CD14-positive monocyte (primary cell): ENCODE measurements at regions not wholly inside any gene's neighbourhood (a gene's known extent, or its start where the extent isn't known, plus 50 kb on each side); places are given as distances from the start of the nearest gene placed in this dataset.

Source experiments
- DNase-seq, 3 donors: peaks; one replicate each; pipeline ENCODE4 v3.0.0-alpha.2; 2011 to 2022
- H2AFZ ChIP-seq: 2 replicates; pipeline ENCODE4 v1.6.0; 2012; ENCODE audit warnings: mild to moderate bottlenecking, low read depth, low read length, inconsistent platforms; ENCODE audit not compliant: insufficient read depth, poor library complexity, severe bottlenecking
- H3K27ac ChIP-seq, 2 donors: 1 replicate in 1 of 2; 2 replicates in 1 of 2; pipeline ENCODE4 v1.5.1; 2012 to 2013; ENCODE audit warnings: low read length in 2 of 2, control low read depth in 1 of 2, inconsistent platforms in 1 of 2, low read depth in 1 of 2, mild to moderate bottlenecking in 1 of 2
- H3K27me3 ChIP-seq, 2 donors: one replicate each; pipeline versions ENCODE4 v1.6.0 to v1.6.1; 2011 to 2013; ENCODE audit warnings: low read length in 2 of 2; ENCODE audit not compliant: control insufficient read depth in 2 of 2, insufficient read depth in 2 of 2
- H3K36me3 ChIP-seq, 2 donors: replicated peaks in 1 of 2; 1 replicate in 1 of 2; 2 replicates in 1 of 2; pipeline versions ENCODE4 v1.5.1 to v1.6.1; 2012 to 2013; ENCODE audit warnings: low read length in 2 of 2, control low read depth in 1 of 2, inconsistent platforms in 1 of 2, mild to moderate bottlenecking in 1 of 2; ENCODE audit not compliant: insufficient read depth in 2 of 2, control insufficient read depth in 1 of 2
- H3K4me1 ChIP-seq, 2 donors: 1 replicate in 1 of 2; 2 replicates in 1 of 2; pipeline versions ENCODE4 v1.5.1 to v1.6.1; 2012 to 2013; ENCODE audit warnings: low read length in 2 of 2, control low read depth in 1 of 2, inconsistent platforms in 1 of 2, mild to moderate bottlenecking in 1 of 2, moderate library complexity in 1 of 2; ENCODE audit not compliant: insufficient read depth in 2 of 2, control insufficient read depth in 1 of 2
- H3K4me2 ChIP-seq: replicated peaks from 2 replicates; pipeline ENCODE3; 2012; ENCODE audit warnings: low read length, moderate library complexity, mild to moderate bottlenecking; ENCODE audit not compliant: poor library complexity, severe bottlenecking; ENCODE audit errors: extremely low read depth
- H3K4me3 ChIP-seq, 3 experiments: fragments of 200-600 bp in 1 of 3; sonication (generic) in 1 of 3; replicated peaks in 1 of 3; 1 replicate in 2 of 3; 2 replicates in 1 of 3; pipeline ENCODE4 v1.5.1; 2011 to 2013; ENCODE audit warnings: low read length in 3 of 3, mild to moderate bottlenecking in 3 of 3, control low read depth in 2 of 3, low read depth in 2 of 3, inconsistent platforms in 1 of 3, moderate library complexity in 1 of 3
- H3K79me2 ChIP-seq: 2 replicates; pipeline ENCODE4 v1.6.0; 2012; ENCODE audit warnings: mild to moderate bottlenecking, control low read depth, inconsistent platforms, low read length, moderate library complexity; ENCODE audit not compliant: insufficient read depth
- H3K9ac ChIP-seq: 2 replicates; pipeline ENCODE4 v1.6.0; 2017; ENCODE audit warnings: low read length, mild to moderate bottlenecking; ENCODE audit not compliant: insufficient read depth, poor library complexity, severe bottlenecking
- H3K9me3 ChIP-seq, 2 donors: replicated peaks in 1 of 2; 1 replicate in 1 of 2; 2 replicates in 1 of 2; pipeline versions ENCODE4 v1.5.1 to v1.6.1; 2012 to 2013; ENCODE audit warnings: low read length in 2 of 2, control low read depth in 1 of 2; ENCODE audit not compliant: control insufficient read depth in 1 of 2, insufficient read depth in 1 of 2
- H4K20me1 ChIP-seq: 2 replicates; pipeline ENCODE4 v1.6.0; 2012; ENCODE audit warnings: mild to moderate bottlenecking, low read length, control low read depth, moderate library complexity; ENCODE audit not compliant: insufficient read depth
- H3K27ac Mint-ChIP-seq, 7 donors: one replicate each; pipeline ENCODE4 v1.8.0; 2020; ENCODE audit warnings: mild to moderate bottlenecking in 7 of 7, mixed read lengths in 7 of 7, moderate library complexity in 6 of 7, inconsistent platforms in 2 of 7
- H3K27me3 Mint-ChIP-seq, 3 donors: one replicate each; pipeline ENCODE4 v1.8.0; 2021 to 2022; ENCODE audit warnings: low read depth in 3 of 3, mild to moderate bottlenecking in 3 of 3, mixed read lengths in 3 of 3, moderate library complexity in 3 of 3, inconsistent platforms in 1 of 3
- H3K36me3 Mint-ChIP-seq, 2 donors: one replicate each; pipeline ENCODE4 v1.8.0; 2020; ENCODE audit warnings: mixed read lengths in 2 of 2, inconsistent platforms in 1 of 2, mild to moderate bottlenecking in 1 of 2
- H3K4me1 Mint-ChIP-seq: one replicate; pipeline ENCODE4 v1.8.0; 2020; ENCODE audit warnings: mild to moderate bottlenecking, mixed read lengths
- H3K4me3 Mint-ChIP-seq, 2 donors: one replicate each; pipeline ENCODE4 v1.8.0; 2020; ENCODE audit warnings: mild to moderate bottlenecking in 2 of 2, mixed read lengths in 2 of 2, moderate library complexity in 1 of 2
- H3K9me3 Mint-ChIP-seq, 7 donors: one replicate each; pipeline ENCODE4 v1.8.0; 2020 to 2022; ENCODE audit warnings: mixed read lengths in 7 of 7, mild to moderate bottlenecking in 6 of 7, moderate library complexity in 6 of 7, inconsistent platforms in 2 of 7
- WGBS: methylation state at CpG from one replicate; pipeline ENCODE4 v1.1.5; 2013; ENCODE audit warnings: missing lambda C conversion rate; ENCODE audit not compliant: insufficient coverage; 5-methylcytosine and 5-hydroxymethylcytosine counted together
- intact Hi-C, 2 donors: fragments of 100-400 bp; cut with micrococcal nuclease; formaldehyde crosslinking; loops; one replicate each; pipeline versions ENCODE4 v1.15.0 to v1.15.1; 2023
- TF ChIP-seq, protein P1 (sequence below): fragments of 200-600 bp; IDR thresholded peaks from one replicate; pipeline ENCODE4 v1.8.0; 2022; ENCODE audit warnings: antibody characterized with exemption, mild to moderate bottlenecking

DNA sequence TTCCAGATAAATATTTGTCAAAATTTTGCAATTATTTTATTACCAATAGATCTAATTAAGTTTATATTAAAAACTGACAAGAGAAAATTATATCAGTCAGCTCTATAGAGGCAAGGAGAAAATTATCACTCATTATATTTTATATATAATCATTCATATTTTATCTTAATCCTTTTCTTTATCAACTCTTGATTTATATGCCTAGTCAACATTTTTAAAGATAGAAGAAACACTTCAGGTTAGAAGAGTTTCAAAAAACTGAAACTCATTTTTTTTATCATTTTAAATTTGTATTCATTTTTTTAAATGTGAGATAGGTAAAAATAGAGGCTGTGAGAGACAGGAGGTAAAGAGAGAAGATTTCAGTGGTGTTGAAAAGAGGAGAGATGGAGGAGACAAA is 217.3 kb upstream of the P2RY1 start:
- Histone ChIP-seq H3K9ac (no peak overlapping the region), H3K4me1 (no peaks in the 10 kb centered on the region)
- no peak overlapping the region for H3K27ac Mint-ChIP-seq

DNA sequence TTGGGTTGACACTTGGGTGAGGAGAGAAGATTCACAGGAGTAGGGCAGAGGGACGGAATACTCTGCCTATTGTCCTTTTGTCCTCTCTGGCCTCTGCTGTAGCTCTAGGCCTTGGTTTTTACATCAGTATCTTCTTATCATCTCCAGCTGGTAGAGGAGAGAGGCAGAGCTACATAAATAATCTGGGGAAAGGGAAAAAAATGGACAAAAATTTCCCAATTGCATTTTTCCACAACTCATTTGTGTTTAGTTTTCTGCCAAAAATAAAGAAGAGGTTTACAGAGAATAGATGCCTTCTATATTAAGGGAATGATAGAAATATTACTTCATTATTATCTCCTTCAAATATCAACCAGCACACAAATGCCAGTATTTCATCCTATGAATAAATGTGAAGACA is 216.4 kb upstream of the P2RY1 start:
- H3K4me2 ChIP-seq: no peak overlapping the region
- H3K4me3 Mint-ChIP-seq: no peak overlapping the region
- TF ChIP-seq, protein P1, sequence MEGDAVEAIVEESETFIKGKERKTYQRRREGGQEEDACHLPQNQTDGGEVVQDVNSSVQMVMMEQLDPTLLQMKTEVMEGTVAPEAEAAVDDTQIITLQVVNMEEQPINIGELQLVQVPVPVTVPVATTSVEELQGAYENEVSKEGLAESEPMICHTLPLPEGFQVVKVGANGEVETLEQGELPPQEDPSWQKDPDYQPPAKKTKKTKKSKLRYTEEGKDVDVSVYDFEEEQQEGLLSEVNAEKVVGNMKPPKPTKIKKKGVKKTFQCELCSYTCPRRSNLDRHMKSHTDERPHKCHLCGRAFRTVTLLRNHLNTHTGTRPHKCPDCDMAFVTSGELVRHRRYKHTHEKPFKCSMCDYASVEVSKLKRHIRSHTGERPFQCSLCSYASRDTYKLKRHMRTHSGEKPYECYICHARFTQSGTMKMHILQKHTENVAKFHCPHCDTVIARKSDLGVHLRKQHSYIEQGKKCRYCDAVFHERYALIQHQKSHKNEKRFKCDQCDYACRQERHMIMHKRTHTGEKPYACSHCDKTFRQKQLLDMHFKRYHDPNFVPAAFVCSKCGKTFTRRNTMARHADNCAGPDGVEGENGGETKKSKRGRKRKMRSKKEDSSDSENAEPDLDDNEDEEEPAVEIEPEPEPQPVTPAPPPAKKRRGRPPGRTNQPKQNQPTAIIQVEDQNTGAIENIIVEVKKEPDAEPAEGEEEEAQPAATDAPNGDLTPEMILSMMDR: no peak
- H3K4me3 ChIP-seq: no peak overlapping the region
- H3K9me3 Mint-ChIP-seq: peaks cover 0 to 8% (median 3%) of the 10 kb centered on the region in 7 donors
- WGBS: no CpG with 5 or more reads among the region's 1 CpG
- no peak overlapping the region for H3K9ac ChIP-seq
- H3K4me1 Mint-ChIP-seq: peaks cover 7% of the 10 kb centered on the region
- no peak for DNase-seq
- H3K27me3 ChIP-seq: no peaks in the 10 kb centered on the region
- H3K27ac Mint-ChIP-seq: no peak overlapping the region
- H3K27me3 Mint-ChIP-seq: peaks cover 0 to 2% (median 0%) of the 10 kb centered on the region in 3 donors
- no peaks in the 10 kb centered on the region for H3K79me2 ChIP-seq
- no peaks in the 10 kb centered on the region for H3K4me1 ChIP-seq
- H2AFZ ChIP-seq: no peak overlapping the region
- H3K36me3 ChIP-seq: no peaks in the 10 kb centered on the region
- H3K27ac ChIP-seq: no peak overlapping the region
- no peaks in the 10 kb centered on the region for H3K36me3 Mint-ChIP-seq
- H4K20me1 ChIP-seq: no peaks in the 10 kb centered on the region
- H3K9me3 ChIP-seq: no peaks in the 10 kb centered on the region
- intact Hi-C loops: no loop called here

More for the DNA sequence above, 217.3 kb upstream of the P2RY1 start:
- Histone ChIP-seq H3K36me3 (no peaks in the 10 kb centered on the region), H3K4me2 (no peak overlapping the region), H3K27me3 (no peaks in the 10 kb centered on the region), H3K9me3 (no peaks in the 10 kb centered on the region), H3K27ac (no peak overlapping the region), H4K20me1 (no peaks in the 10 kb centered on the region), H2AFZ (no peak overlapping the region), H3K79me2 (no peaks in the 10 kb centered on the region), H3K4me3 (no peak overlapping the region)
- TF ChIP-seq, protein P1: no peak
- peaks cover 0 to 2% (median 0%) of the 10 kb centered on the region in 3 donors for H3K27me3 Mint-ChIP-seq
- DNase-seq: no peak
- peaks cover 3% of the 10 kb centered on the region for H3K4me1 Mint-ChIP-seq
- H3K4me3 Mint-ChIP-seq: no peak overlapping the region
- H3K9me3 Mint-ChIP-seq: peaks cover 0 to 8% (median 3%) of the 10 kb centered on the region in 7 donors
- H3K36me3 Mint-ChIP-seq: no peaks in the 10 kb centered on the region
- intact Hi-C loops: no loop called here
